H9 (cell line): ENCODE measurements at regions not wholly inside any gene's neighbourhood (a gene's known extent, or its start where the extent isn't known, plus 50 kb on each side); places are given as distances from the start of the nearest gene placed in this dataset.

Experiments used
- DNase-seq: peaks from one replicate; pipeline ENCODE4 v3.0.0-alpha.2; 2017
- H2AFZ ChIP-seq: one replicate; pipeline ENCODE4 v1.6.1; 2013; ENCODE audit warnings: mild to moderate bottlenecking, low read length, control low read depth, moderate library complexity
- H2AK5ac ChIP-seq: 2 replicates; pipeline ENCODE4 v1.6.1; 2013; ENCODE audit warnings: low read length, control low read depth, mixed read lengths; ENCODE audit not compliant: insufficient read length
- H2BK120ac ChIP-seq: one replicate; pipeline ENCODE4 v1.6.1; 2013; ENCODE audit warnings: low read depth, mild to moderate bottlenecking, low read length, control low read depth, inconsistent platforms; ENCODE audit not compliant: poor library complexity, severe bottlenecking
- H2BK12ac ChIP-seq: 2 replicates; pipeline ENCODE4 v1.6.1; 2013; ENCODE audit warnings: low read length, control low read depth, mixed read lengths, low read depth; ENCODE audit not compliant: insufficient read length
- H2BK15ac ChIP-seq: 2 replicates; pipeline ENCODE4 v1.6.1; 2013; ENCODE audit warnings: low read depth, low read length, control low read depth
- H2BK20ac ChIP-seq: one replicate; pipeline ENCODE4 v1.6.1; 2013; ENCODE audit warnings: low read depth, mild to moderate bottlenecking, low read length, control low read depth, inconsistent platforms; ENCODE audit not compliant: poor library complexity, severe bottlenecking
- H2BK5ac ChIP-seq: 2 replicates; pipeline ENCODE4 v1.6.1; 2013; ENCODE audit warnings: low read length, control low read depth, mixed read lengths; ENCODE audit not compliant: insufficient read length
- H3K14ac ChIP-seq: 2 replicates; pipeline ENCODE4 v1.6.1; 2013; ENCODE audit warnings: low read length, control low read depth; ENCODE audit not compliant: insufficient read depth
- H3K18ac ChIP-seq: 2 replicates; pipeline ENCODE4 v1.6.1; 2013; ENCODE audit warnings: low read depth, mild to moderate bottlenecking, mixed read lengths, low read length, control low read depth; ENCODE audit not compliant: insufficient read length
- H3K23ac ChIP-seq: 2 replicates; pipeline ENCODE4 v1.6.1; 2013; ENCODE audit warnings: low read length, control low read depth, mixed read lengths, low read depth; ENCODE audit not compliant: insufficient read length
- H3K23me2 ChIP-seq: 2 replicates; pipeline ENCODE4 v1.6.1; 2013; ENCODE audit warnings: low read depth, mild to moderate bottlenecking, mixed read lengths, low read length, control low read depth; ENCODE audit not compliant: insufficient read length, poor library complexity, severe bottlenecking
- H3K27ac ChIP-seq: 2 replicates; pipeline ENCODE4 v1.5.1; 2013; ENCODE audit warnings: low read length, control low read depth, mixed read lengths, low read depth; ENCODE audit not compliant: insufficient read length
- H3K27me3 ChIP-seq: 2 replicates; pipeline ENCODE4 v1.6.1; 2013; ENCODE audit warnings: low read length, control low read depth, inconsistent platforms; ENCODE audit not compliant: insufficient read depth
- H3K4ac ChIP-seq: 2 replicates; pipeline ENCODE4 v1.6.1; 2013; ENCODE audit warnings: low read depth, mild to moderate bottlenecking, control low read depth, inconsistent platforms, low read length, moderate library complexity
- H3K4me1 ChIP-seq: 2 replicates; pipeline ENCODE4 v1.6.1; 2013; ENCODE audit warnings: low read length, control low read depth, inconsistent platforms; ENCODE audit not compliant: insufficient read depth
- H3K4me2 ChIP-seq: 2 replicates; pipeline ENCODE4 v1.6.1; 2013; ENCODE audit warnings: low read length, control low read depth, mixed read lengths; ENCODE audit not compliant: insufficient read length, insufficient read depth
- H3K56ac ChIP-seq: 2 replicates; pipeline ENCODE4 v1.6.1; 2013; ENCODE audit warnings: low read depth, mild to moderate bottlenecking, mixed read lengths, low read length, control low read depth; ENCODE audit not compliant: insufficient read length
- H3K79me1 ChIP-seq: 2 replicates; pipeline ENCODE4 v1.6.1; 2013; ENCODE audit warnings: low read depth, mild to moderate bottlenecking, moderate library complexity, low read length, control low read depth, inconsistent platforms; ENCODE audit not compliant: insufficient read depth, poor library complexity, severe bottlenecking
- H3K79me2 ChIP-seq: 2 replicates; pipeline ENCODE4 v1.6.1; 2013; ENCODE audit warnings: low read length, control low read depth, inconsistent platforms; ENCODE audit not compliant: insufficient read depth
- H3K9ac ChIP-seq: 2 replicates; pipeline ENCODE4 v1.6.1; 2013; ENCODE audit warnings: low read length, control low read depth, mixed read lengths; ENCODE audit not compliant: insufficient read length; ENCODE audit errors: extremely low read depth
- H3K9me3 ChIP-seq: one replicate; pipeline ENCODE4 v1.6.1; 2013; ENCODE audit warnings: low read depth, low read length, inconsistent platforms; ENCODE audit not compliant: control insufficient read depth
- H3T11ph ChIP-seq: one replicate; pipeline ENCODE4 v1.6.1; 2013; ENCODE audit warnings: mild to moderate bottlenecking, low read length, control low read depth, inconsistent platforms
- H4K20me1 ChIP-seq: one replicate; pipeline ENCODE4 v1.6.1; 2013; ENCODE audit not compliant: control insufficient read depth, insufficient read length, insufficient read depth
- H4K5ac ChIP-seq: 2 replicates; pipeline ENCODE4 v1.6.1; 2013; ENCODE audit warnings: low read depth, mild to moderate bottlenecking, mixed read lengths, low read length, control low read depth; ENCODE audit not compliant: insufficient read length
- H4K8ac ChIP-seq: replicated peaks from 2 replicates; pipeline ENCODE4 v1.6.1; 2013; ENCODE audit warnings: low read length, control low read depth, mixed read lengths, low read depth; ENCODE audit not compliant: insufficient read length
- H4K91ac ChIP-seq: 2 replicates; pipeline ENCODE4 v1.6.1; 2013; ENCODE audit warnings: low read depth, mild to moderate bottlenecking, moderate library complexity, mixed read lengths, low read length, control low read depth; ENCODE audit not compliant: insufficient read length
- H3K27ac Mint-ChIP-seq, 3 experiments: 2 replicates in 2 of 3; 3 replicates in 1 of 3; pipeline ENCODE4 v1.8.0; 2020 to 2021; ENCODE audit warnings: mixed read lengths in 3 of 3, mild to moderate bottlenecking in 1 of 3, moderate library complexity in 1 of 3
- H3K27me3 Mint-ChIP-seq: 2 replicates; pipeline ENCODE4 v1.8.0; 2021; ENCODE audit warnings: low read depth, mild to moderate bottlenecking, moderate library complexity, mixed read lengths
- H3K36me3 Mint-ChIP-seq, 3 experiments: 2 replicates in 2 of 3; 3 replicates in 1 of 3; pipeline ENCODE4 v1.8.0; 2020 to 2021; ENCODE audit warnings: low read depth in 3 of 3, mixed read lengths in 3 of 3; ENCODE audit not compliant: insufficient read depth in 1 of 3
- H3K4me1 Mint-ChIP-seq, 2 experiments: 2 replicates each; pipeline ENCODE4 v1.8.0; 2020; ENCODE audit warnings: mixed read lengths in 2 of 2
- H3K4me3 Mint-ChIP-seq, 2 experiments: 2 replicates in 1 of 2; 3 replicates in 1 of 2; pipeline ENCODE4 v1.8.0; 2020 to 2021; ENCODE audit warnings: mild to moderate bottlenecking in 2 of 2, mixed read lengths in 2 of 2, moderate library complexity in 1 of 2
- H3K9me3 Mint-ChIP-seq, 2 experiments: 2 replicates in 1 of 2; 3 replicates in 1 of 2; pipeline ENCODE4 v1.8.0; 2020; ENCODE audit warnings: mild to moderate bottlenecking in 2 of 2, mixed read lengths in 2 of 2, moderate library complexity in 1 of 2
- CTCF ChIP-seq: fragments of 200-600 bp; sonication (generic); conservative IDR thresholded peaks from 3 replicates; pipeline ENCODE4 v1.8.0; 2021; ENCODE audit warnings: antibody characterized with exemption, mild to moderate bottlenecking

GRCh38 chrX:5220421-5220820 lies 1008.2 kb downstream of the NLGN4X start:
- H2BK20ac ChIP-seq, result no peak overlapping the region
- no peak overlapping the region for H2BK15ac ChIP-seq
- no peak overlapping the region for H3K4me3 Mint-ChIP-seq
- H3K27ac ChIP-seq, result no peak overlapping the region
- no peak overlapping the region for H2BK5ac ChIP-seq
- no peak overlapping the region for H2AK5ac ChIP-seq
- peaks cover 2 to 4% of the 10 kb centered on the region in 2 experiments; a peak in 2 of 4 replicates for H3K4me1 Mint-ChIP-seq
- H4K91ac ChIP-seq, result no peak overlapping the region
- no peaks in the 10 kb centered on the region for H3K4me1 ChIP-seq
- H3K27me3 Mint-ChIP-seq, result no peaks in the 10 kb centered on the region
- no peaks in the 10 kb centered on the region for H3K79me2 ChIP-seq
- H2BK12ac ChIP-seq, result no peak overlapping the region
- H3K27ac Mint-ChIP-seq, result no peak overlapping the region
- H3K4me2 ChIP-seq, result no peak overlapping the region
- H3K9me3 ChIP-seq, result no peaks in the 10 kb centered on the region
- H3K9ac ChIP-seq, result no peak overlapping the region
- H3K18ac ChIP-seq, result no peak overlapping the region
- no peak overlapping the region for H3K14ac ChIP-seq
- TF ChIP-seq CTCF, result no peak
- no peak overlapping the region for H2AFZ ChIP-seq
- H3K23ac ChIP-seq, result no peak overlapping the region
- no peak for DNase-seq
- H3T11ph ChIP-seq, result no peak overlapping the region
- no peaks in the 10 kb centered on the region for H3K27me3 ChIP-seq
- H4K20me1 ChIP-seq, result no peaks in the 10 kb centered on the region
- peaks cover 3 to 5% of the 10 kb centered on the region in 2 experiments; a peak in 4 of 5 replicates for H3K9me3 Mint-ChIP-seq
- H3K36me3 Mint-ChIP-seq, result no peaks in the 10 kb centered on the region; a peak in 1 of 7 replicates
- H3K23me2 ChIP-seq, result no peaks in the 10 kb centered on the region
- H4K8ac ChIP-seq, result no peak overlapping the region
- no peak overlapping the region for H4K5ac ChIP-seq
- no peak overlapping the region for H3K56ac ChIP-seq
- H3K79me1 ChIP-seq, result no peaks in the 10 kb centered on the region
- no peak overlapping the region for H2BK120ac ChIP-seq
- H3K4ac ChIP-seq, result no peak overlapping the region
